OCI-LY7 (cell line): ENCODE measurements at regions not wholly inside any gene's neighbourhood (a gene's known extent, or its start where the extent isn't known, plus 50 kb on each side); places are given as distances from the start of the nearest gene placed in this dataset.

Experiments
- BruUV-seq: library from RNA; stranded (reverse); fragments of 400-500 nt; replicated peaks from 2 replicates; lab custom pipeline; 2021; lab: Mats Ljungman, UMichigan
- CTCF ChIA-PET: fragments of 300-600 bp; sonication (Branson Sonifier 250); formaldehyde crosslinking; loops from one replicate; lab custom pipeline; 2022; ENCODE audit warnings: antibody characterized with exemption; ENCODE audit not compliant: unreplicated experiment; lab: Charles Lee
- POLR2A ChIA-PET: fragments of 300-600 bp; sonication (Branson Sonifier 250); formaldehyde crosslinking; loops from one replicate; lab custom pipeline; 2022; ENCODE audit warnings: antibody characterized with exemption; lab: Charles Lee
- DNase-seq: peaks from one replicate; pipeline ENCODE4 v3.0.0-alpha.2; 2015; ENCODE audit warnings: low spot score
- H2AFZ ChIP-seq: fragments of 200-600 bp; sonication (generic), shearing (Covaris generic); 2 replicates; pipeline ENCODE4 v1.6.1; 2014; ENCODE audit warnings: mild to moderate bottlenecking, antibody characterized with exemption, low read length, moderate library complexity
- H3K27ac ChIP-seq: fragments of 200-600 bp; sonication (generic); 2 replicates; pipeline ENCODE4 v1.5.1; 2014; ENCODE audit warnings: mixed run types, low read depth, mild to moderate bottlenecking, moderate library complexity, low read length, inconsistent platforms; ENCODE audit not compliant: poor library complexity, severe bottlenecking
- H3K36me3 ChIP-seq: fragments of 200-600 bp; sonication (generic); 2 replicates; pipeline ENCODE4 v1.6.1; 2014; ENCODE audit warnings: mild to moderate bottlenecking, antibody characterized with exemption, low read length, moderate library complexity, mixed read lengths; ENCODE audit not compliant: insufficient read depth
- H3K4me1 ChIP-seq: fragments of 200-600 bp; sonication (generic); 2 replicates; pipeline ENCODE4 v1.5.1; 2014; ENCODE audit warnings: mild to moderate bottlenecking, low read length; ENCODE audit not compliant: insufficient read depth, poor library complexity, severe bottlenecking
- H3K4me2 ChIP-seq: fragments of 200-600 bp; sonication (generic); 2 replicates; pipeline ENCODE4 v1.6.1; 2014; ENCODE audit warnings: mild to moderate bottlenecking, low read length
- H3K4me3 ChIP-seq: fragments of 200-600 bp; sonication (generic); 2 replicates; pipeline ENCODE4 v1.5.1; 2014; ENCODE audit warnings: mild to moderate bottlenecking, low read depth, low read length; ENCODE audit not compliant: poor library complexity, severe bottlenecking
- H3K79me2 ChIP-seq: fragments of 200-600 bp; sonication (generic); 2 replicates; pipeline ENCODE4 v1.6.1; 2016; ENCODE audit warnings: low read depth, mild to moderate bottlenecking, low read length, moderate library complexity, mixed read lengths; ENCODE audit not compliant: insufficient read depth
- H3K9me2 ChIP-seq: fragments of 200-600 bp; sonication (generic); 2 replicates; pipeline ENCODE4 v1.6.1; 2016; ENCODE audit warnings: mild to moderate bottlenecking, low read length, mixed read lengths; ENCODE audit not compliant: insufficient read depth
- H3K9me3 ChIP-seq: fragments of 200-600 bp; sonication (generic); 2 replicates; pipeline ENCODE4 v1.6.1; 2014; ENCODE audit warnings: mild to moderate bottlenecking, mixed run types, low read length, mixed read lengths
- H4K20me1 ChIP-seq: fragments of 200-600 bp; sonication (generic); 2 replicates; pipeline ENCODE4 v1.6.1; 2014; ENCODE audit warnings: mild to moderate bottlenecking, antibody characterized with exemption, low read length, moderate library complexity, mixed read lengths; ENCODE audit not compliant: insufficient read depth
- CTCF ChIP-seq: fragments of 200-600 bp; sonication (generic); conservative IDR thresholded peaks from 2 replicates; pipeline ENCODE4 v1.5.1; 2014; ENCODE audit warnings: mild to moderate bottlenecking, antibody characterized with exemption, low read length, moderate library complexity, mixed read lengths
- EZH2phosphoT487 ChIP-seq: fragments of 200-600 bp; sonication (generic); IDR thresholded peaks from 2 replicates; pipeline ENCODE4 v1.6.1; 2018; ENCODE audit warnings: low read depth, borderline replicate concordance, mild to moderate bottlenecking, mixed run types, antibody characterized with exemption, low read length, moderate library complexity, mixed read lengths
- intact Hi-C: fragments of 100-400 bp; cut with micrococcal nuclease; formaldehyde crosslinking; loops from one replicate; pipeline ENCODE4 v1.10.0; 2022; ENCODE audit not compliant: unreplicated experiment

GRCh38 chr5:120982351-120982750, 518.3 kb downstream of the PRR16 start:
- Histone ChIP-seq H2AFZ (no peak overlapping the region), H3K9me2 (no peaks in the 10 kb centered on the region), H3K27ac (no peak overlapping the region), H3K4me2 (no peak overlapping the region), H4K20me1 (no peaks in the 10 kb centered on the region), H3K79me2 (no peaks in the 10 kb centered on the region), H3K4me3 (no peak overlapping the region), H3K9me3 (no peaks in the 10 kb centered on the region), H3K4me1 (no peaks in the 10 kb centered on the region), H3K36me3 (no peaks in the 10 kb centered on the region)
- ChIA-PET CTCF (no interaction called here), POLR2A (no interaction called here)
- BruUV-seq = no TSS peak
- TF ChIP-seq CTCF = no peak
- TF ChIP-seq EZH2phosphoT487 = no peak
- DNase-seq = no peak
- intact Hi-C loops = no loop called here

- POLR2A ChIA-PET = interaction anchor here (1.1 kb wide), 1 partner anchor 12 kb away, joined by 6 read pairs; no protein-coding TSS in a partner anchor
- H3K9me3 ChIP-seq = no peaks in the 10 kb centered on the region
- H3K4me3 ChIP-seq = no peak overlapping the region
- no peak overlapping the region for H2AFZ ChIP-seq
- TF ChIP-seq EZH2phosphoT487 (no peak), CTCF (no peak)
- H4K20me1 ChIP-seq = no peaks in the 10 kb centered on the region
- intact Hi-C loops = no loop called here
- CTCF ChIA-PET = no interaction called here
- DNase-seq = no peak
- no peaks in the 10 kb centered on the region for H3K79me2 ChIP-seq
- BruUV-seq = no TSS peak
- no peaks in the 10 kb centered on the region for H3K9me2 ChIP-seq
- H3K27ac ChIP-seq = no peak overlapping the region
- H3K36me3 ChIP-seq = no peaks in the 10 kb centered on the region
- no peak overlapping the region for H3K4me2 ChIP-seq
- H3K4me1 ChIP-seq = no peaks in the 10 kb centered on the region
Observed at GRCh38 chr5:120985526-120985925, 521.4 kb downstream of the PRR16 start.

GRCh38 chr5:120988491-120988890, 524.4 kb downstream of the PRR16 start:
- H2AFZ ChIP-seq = no peak overlapping the region
- BruUV-seq = no TSS peak
- no peak for DNase-seq
- no peaks in the 10 kb centered on the region for H3K9me3 ChIP-seq
- H3K4me2 ChIP-seq = no peak overlapping the region
- ChIA-PET CTCF (no interaction called here), POLR2A (no interaction called here)
- no peak overlapping the region for H3K4me3 ChIP-seq
- no peaks in the 10 kb centered on the region for H3K4me1 ChIP-seq
- intact Hi-C loops = no loop called here
- no peak overlapping the region for H3K27ac ChIP-seq
- no peak for TF ChIP-seq EZH2phosphoT487
- no peak for TF ChIP-seq CTCF
- no peaks in the 10 kb centered on the region for H3K36me3 ChIP-seq
- no peaks in the 10 kb centered on the region for H4K20me1 ChIP-seq
- H3K9me2 ChIP-seq = no peaks in the 10 kb centered on the region
- H3K79me2 ChIP-seq = no peaks in the 10 kb centered on the region
